Panc1 (cell line): ENCODE measurements at regions not wholly inside any gene's neighbourhood (a gene's known extent, or its start where the extent isn't known, plus 50 kb on each side); places are given as distances from the start of the nearest gene placed in this dataset.

Experiments
- POLR2AphosphoS5 ChIP-seq: IDR thresholded peaks from 2 replicates; pipeline ENCODE4 v1.6.1; 2012; ENCODE audit warnings: mild to moderate bottlenecking, low read depth, low read length, moderate library complexity
- TF ChIP-seq, protein P1 (sequence below): fragments of 450-650 bp; IDR thresholded peaks from 2 replicates; pipeline ENCODE4 v1.5.1; 2017; ENCODE audit warnings: mild to moderate bottlenecking

- TF ChIP-seq, protein P1, sequence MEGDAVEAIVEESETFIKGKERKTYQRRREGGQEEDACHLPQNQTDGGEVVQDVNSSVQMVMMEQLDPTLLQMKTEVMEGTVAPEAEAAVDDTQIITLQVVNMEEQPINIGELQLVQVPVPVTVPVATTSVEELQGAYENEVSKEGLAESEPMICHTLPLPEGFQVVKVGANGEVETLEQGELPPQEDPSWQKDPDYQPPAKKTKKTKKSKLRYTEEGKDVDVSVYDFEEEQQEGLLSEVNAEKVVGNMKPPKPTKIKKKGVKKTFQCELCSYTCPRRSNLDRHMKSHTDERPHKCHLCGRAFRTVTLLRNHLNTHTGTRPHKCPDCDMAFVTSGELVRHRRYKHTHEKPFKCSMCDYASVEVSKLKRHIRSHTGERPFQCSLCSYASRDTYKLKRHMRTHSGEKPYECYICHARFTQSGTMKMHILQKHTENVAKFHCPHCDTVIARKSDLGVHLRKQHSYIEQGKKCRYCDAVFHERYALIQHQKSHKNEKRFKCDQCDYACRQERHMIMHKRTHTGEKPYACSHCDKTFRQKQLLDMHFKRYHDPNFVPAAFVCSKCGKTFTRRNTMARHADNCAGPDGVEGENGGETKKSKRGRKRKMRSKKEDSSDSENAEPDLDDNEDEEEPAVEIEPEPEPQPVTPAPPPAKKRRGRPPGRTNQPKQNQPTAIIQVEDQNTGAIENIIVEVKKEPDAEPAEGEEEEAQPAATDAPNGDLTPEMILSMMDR = no peak
- TF ChIP-seq POLR2AphosphoS5 = no peak
Measured at GRCh38 chr7:69018200-69018599, 580.1 kb upstream of the AUTS2 start.
